Breast epithelium (tissue), 3 donors: ENCODE measurements at regions not wholly inside any gene's neighbourhood (a gene's known extent, or its start where the extent isn't known, plus 50 kb on each side); places are given as distances from the start of the nearest gene placed in this dataset.
A peak's percentile ranks its signal among the peaks of the same experiment; 100 is the strongest.

Experiments used
- POLR2A ChIP-seq: fragments of 450-650 bp; IDR thresholded peaks from one replicate; pipeline ENCODE4 v1.6.1; 2016; ENCODE audit warnings: antibody characterized with exemption, mild to moderate bottlenecking, moderate library complexity
- TF ChIP-seq, protein P1 (sequence below), 3 donors: fragments of 450-650 bp; IDR thresholded peaks; one replicate each; pipeline ENCODE4 v1.5.1; 2016 to 2017; ENCODE audit warnings: antibody characterized with exemption in 3 of 3, mild to moderate bottlenecking in 3 of 3, moderate library complexity in 3 of 3

DNA sequence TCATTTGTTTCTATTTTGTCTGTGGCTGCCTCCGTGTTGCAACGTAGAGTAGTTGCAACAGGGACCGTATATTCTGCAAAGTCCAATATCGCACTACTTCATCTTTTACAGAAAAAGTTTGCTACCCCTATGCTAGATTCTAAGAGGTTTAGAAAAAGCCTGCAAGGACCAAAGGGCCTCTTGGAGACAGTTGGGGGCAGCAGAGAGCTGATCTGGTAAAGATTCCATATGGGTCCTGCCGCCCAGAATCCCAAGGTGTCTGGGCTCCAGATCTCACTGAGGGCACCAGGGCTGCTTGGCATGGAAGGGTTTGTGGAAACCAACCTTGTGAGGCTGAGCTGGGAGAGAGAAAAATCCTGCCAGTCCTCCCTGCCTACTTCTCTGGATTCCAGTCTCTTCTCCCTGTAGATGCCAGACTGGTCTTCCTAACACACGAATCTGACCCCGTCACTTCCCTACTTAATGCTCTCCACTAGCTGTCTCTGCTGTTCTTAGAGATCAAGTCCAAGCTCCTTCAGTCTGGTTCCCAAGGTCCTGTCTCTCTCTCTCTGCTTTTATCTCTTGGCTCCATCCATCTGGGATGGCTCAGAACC lies 74.6 kb downstream of the GLRX5 start:
- no peak for TF ChIP-seq POLR2A
- TF ChIP-seq, protein P1, sequence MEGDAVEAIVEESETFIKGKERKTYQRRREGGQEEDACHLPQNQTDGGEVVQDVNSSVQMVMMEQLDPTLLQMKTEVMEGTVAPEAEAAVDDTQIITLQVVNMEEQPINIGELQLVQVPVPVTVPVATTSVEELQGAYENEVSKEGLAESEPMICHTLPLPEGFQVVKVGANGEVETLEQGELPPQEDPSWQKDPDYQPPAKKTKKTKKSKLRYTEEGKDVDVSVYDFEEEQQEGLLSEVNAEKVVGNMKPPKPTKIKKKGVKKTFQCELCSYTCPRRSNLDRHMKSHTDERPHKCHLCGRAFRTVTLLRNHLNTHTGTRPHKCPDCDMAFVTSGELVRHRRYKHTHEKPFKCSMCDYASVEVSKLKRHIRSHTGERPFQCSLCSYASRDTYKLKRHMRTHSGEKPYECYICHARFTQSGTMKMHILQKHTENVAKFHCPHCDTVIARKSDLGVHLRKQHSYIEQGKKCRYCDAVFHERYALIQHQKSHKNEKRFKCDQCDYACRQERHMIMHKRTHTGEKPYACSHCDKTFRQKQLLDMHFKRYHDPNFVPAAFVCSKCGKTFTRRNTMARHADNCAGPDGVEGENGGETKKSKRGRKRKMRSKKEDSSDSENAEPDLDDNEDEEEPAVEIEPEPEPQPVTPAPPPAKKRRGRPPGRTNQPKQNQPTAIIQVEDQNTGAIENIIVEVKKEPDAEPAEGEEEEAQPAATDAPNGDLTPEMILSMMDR (IDR thresholded peaks at IDR 0.05) = peak in 2 of 3 donors; percentile 18 to 32
